ENCODE measurements at regions not wholly inside any gene's neighbourhood (a gene's known extent, or its start where the extent isn't known, plus 50 kb on each side); places are given as distances from the start of the nearest gene placed in this dataset.
A peak's percentile ranks its signal among the peaks of the same experiment; 100 is the strongest.
"Not testable (repeated sequence)": the region's sequence is repeated elsewhere in the genome, so short reads cannot be mapped to it uniquely, and the experiment has no call there.

- Histone ChIP-seq H3K36me3 (no peaks in the 10 kb centered on the region), H3K9me3 (ENCODE audit: low read depth) (no peaks in the 10 kb centered on the region), H3K4me1 (ENCODE audit: low read depth) (peaks cover 5% of the 10 kb centered on the region), H3K27ac (no peak overlapping the region), H3K4me3 (no peak overlapping the region), H3K27me3 (no peaks in the 10 kb centered on the region)
- DNase-seq (ENCODE audit: low read depth in 1 of 2, low spot score in 1 of 2), result no peak
- TF ChIP-seq CTCF (IDR thresholded peaks at IDR 0.05; ENCODE audit: low read depth, low read length), result no peak
Observed at GRCh38 chr5:17022296-17022695, 86.2 kb upstream of the MYO10 start.

GRCh38 chr5:17024686-17025180, 88.6 kb upstream of the MYO10 start:
- no peaks in the 10 kb centered on the region for H3K36me3 ChIP-seq
- H3K27me3 ChIP-seq, result no peaks in the 10 kb centered on the region
- H3K27ac ChIP-seq, result no peak overlapping the region
- no peaks in the 10 kb centered on the region for H3K9me3 ChIP-seq (ENCODE audit: low read depth)
- peaks cover 5% of the 10 kb centered on the region for H3K4me1 ChIP-seq (ENCODE audit: low read depth)
- no peak for TF ChIP-seq CTCF (IDR thresholded peaks at IDR 0.05; ENCODE audit: low read depth, low read length)
- DNase-seq (ENCODE audit: low read depth in 1 of 2, low spot score in 1 of 2), result peak; percentile 7 to 29
- H3K4me3 ChIP-seq, result no peak overlapping the region

GRCh38 chr5:17031659-17032277, 95.7 kb upstream of the MYO10 start:
- H3K4me1 ChIP-seq (ENCODE audit: low read depth); H3K4me3 ChIP-seq; DNase-seq (ENCODE audit: low read depth in 1 of 2, low spot score in 1 of 2); H3K27me3 ChIP-seq; H3K36me3 ChIP-seq; H3K27ac ChIP-seq; H3K9me3 ChIP-seq (ENCODE audit: low read depth): not testable (repeated sequence)

- not testable (repeated sequence) for H3K4me1 ChIP-seq (ENCODE audit: low read depth); H3K9me3 ChIP-seq (ENCODE audit: low read depth); H3K27me3 ChIP-seq; H3K27ac ChIP-seq; DNase-seq (ENCODE audit: low read depth in 1 of 2, low spot score in 1 of 2); H3K4me3 ChIP-seq; H3K36me3 ChIP-seq
Observed at GRCh38 chr5:17032314-17032985, 96.4 kb upstream of the MYO10 start.

- DNase-seq (ENCODE audit: low read depth in 1 of 2, low spot score in 1 of 2); H3K9me3 ChIP-seq (ENCODE audit: low read depth); H3K27me3 ChIP-seq; H3K27ac ChIP-seq; H3K36me3 ChIP-seq; H3K4me3 ChIP-seq; H3K4me1 ChIP-seq (ENCODE audit: low read depth): not testable (repeated sequence)
Observed at GRCh38 chr5:17034992-17035391, 98.9 kb upstream of the MYO10 start.

GRCh38 chr5:17037751-17038150, 101.7 kb upstream of the MYO10 start:
- Histone ChIP-seq H3K36me3 (no peaks in the 10 kb centered on the region), H3K4me1 (ENCODE audit: low read depth) (no peaks in the 10 kb centered on the region), H3K27ac (no peak overlapping the region), H3K27me3 (no peaks in the 10 kb centered on the region), H3K4me3 (no peak overlapping the region), H3K9me3 (ENCODE audit: low read depth) (no peaks in the 10 kb centered on the region)
- DNase-seq (ENCODE audit: low read depth in 1 of 2, low spot score in 1 of 2), result peak in 1 of 2 donors; percentile 18
- no peak for TF ChIP-seq CTCF (IDR thresholded peaks at IDR 0.05; ENCODE audit: low read depth, low read length)

- Histone ChIP-seq H3K4me1 (ENCODE audit: low read depth) (no peaks in the 10 kb centered on the region), H3K36me3 (no peaks in the 10 kb centered on the region), H3K9me3 (ENCODE audit: low read depth) (no peaks in the 10 kb centered on the region), H3K4me3 (no peak overlapping the region), H3K27ac (no peak overlapping the region), H3K27me3 (no peaks in the 10 kb centered on the region)
- no peak for TF ChIP-seq CTCF (IDR thresholded peaks at IDR 0.05; ENCODE audit: low read depth, low read length)
- no peak for DNase-seq (ENCODE audit: low read depth in 1 of 2, low spot score in 1 of 2)
Observed at GRCh38 chr5:17039170-17039569, 103.1 kb upstream of the MYO10 start.

Data from cardiac muscle cell (in vitro differentiated cells and primary cell).